Activated CD4-positive, alpha-beta T cell treated with anti-CD3 and anti-CD28 coated beads for 36 hours (primary cell): ENCODE measurements at regions not wholly inside any gene's neighbourhood (a gene's known extent, or its start where the extent isn't known, plus 50 kb on each side); places are given as distances from the start of the nearest gene placed in this dataset.

Source experiments
- ATAC-seq: fragments of 200-7000 bp; cut with Tn5 transposase; one replicate; pipeline ENCODE4 v1.10.0; 2021; ENCODE audit warnings: mild to moderate bottlenecking, moderate library complexity
- CTCF ChIA-PET: fragments of 350-600 bp; sonication (Branson Sonifier 250); formaldehyde crosslinking; loops from one replicate; lab custom pipeline; 2021; ENCODE audit warnings: antibody characterized with exemption; lab: Charles Lee
- POLR2A ChIA-PET: fragments of 350-600 bp; sonication (Branson Sonifier 250); formaldehyde crosslinking; loops from one replicate; lab custom pipeline; 2021; ENCODE audit warnings: antibody characterized with exemption, inconsistent platforms; lab: Charles Lee
- DNase-seq: peaks from one replicate; pipeline ENCODE4 v3.0.0-alpha.2; 2020
- H3K27ac Mint-ChIP-seq: one replicate; pipeline ENCODE4 v1.8.0; 2021; ENCODE audit warnings: mixed read lengths
- H3K27me3 Mint-ChIP-seq: one replicate; pipeline ENCODE4 v1.8.0; 2021; ENCODE audit warnings: mixed read lengths
- H3K36me3 Mint-ChIP-seq: one replicate; pipeline ENCODE4 v1.8.0; 2021; ENCODE audit warnings: low read depth, mixed read lengths
- H3K4me1 Mint-ChIP-seq: one replicate; pipeline ENCODE4 v1.8.0; 2021; ENCODE audit warnings: mixed read lengths
- H3K4me3 Mint-ChIP-seq: one replicate; pipeline ENCODE4 v1.8.0; 2021; ENCODE audit warnings: mild to moderate bottlenecking, moderate library complexity, mixed read lengths
- H3K9me3 Mint-ChIP-seq: one replicate; pipeline ENCODE4 v1.8.0; 2021; ENCODE audit warnings: low read depth, mixed read lengths
- intact Hi-C, 2 experiments: fragments of 100-400 bp; cut with DNase I in 1 of 2; cut with micrococcal nuclease in 1 of 2; formaldehyde crosslinking; loops; one replicate each; pipeline versions ENCODE4 v1.14.2 to v1.15.1; 2022 to 2024; cut with DNase I, micrococcal nuclease

- H3K27me3 Mint-ChIP-seq = peaks cover 5% of the 10 kb centered on the region
- no peaks in the 10 kb centered on the region for H3K9me3 Mint-ChIP-seq
- no peaks in the 10 kb centered on the region for H3K36me3 Mint-ChIP-seq
- no peak overlapping the region for H3K4me3 Mint-ChIP-seq
- intact Hi-C loops = no loop called here
- DNase-seq (no peak), ATAC-seq (no peak)
- H3K27ac Mint-ChIP-seq = no peak overlapping the region
- no peaks in the 10 kb centered on the region for H3K4me1 Mint-ChIP-seq
- POLR2A ChIA-PET = no interaction called here
- CTCF ChIA-PET = no interaction called here
These were observed 172.2 kb downstream of the C7orf25 start for GRCh38 chr7:42739638-42740037.

DNA sequence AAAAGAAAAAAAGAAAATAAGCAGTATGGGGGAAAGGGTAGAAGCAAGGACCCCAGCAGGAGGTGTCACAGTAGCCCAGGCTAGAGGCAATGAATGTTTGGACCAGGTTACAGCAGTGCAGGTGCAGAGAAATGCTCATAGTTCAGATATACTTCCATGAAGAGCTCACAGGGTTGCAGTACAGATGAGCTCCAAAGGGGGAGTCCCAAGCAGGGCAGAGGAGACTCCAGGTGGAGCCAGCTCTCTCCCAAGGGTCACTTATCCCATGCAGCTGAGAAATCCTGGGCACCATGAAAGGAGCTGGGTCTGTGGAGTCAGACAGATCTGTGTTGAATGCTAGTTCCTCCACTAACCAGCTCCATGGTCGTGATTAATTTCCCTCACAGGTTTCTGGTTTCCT lies 174.9 kb downstream of the C7orf25 start:
- Mint-ChIP-seq H3K4me1 (no peaks in the 10 kb centered on the region), H3K27ac (no peak overlapping the region), H3K36me3 (no peaks in the 10 kb centered on the region), H3K9me3 (no peaks in the 10 kb centered on the region), H3K27me3 (peaks cover 2% of the 10 kb centered on the region), H3K4me3 (no peak overlapping the region)
- intact Hi-C loops = no loop called here
- POLR2A ChIA-PET = no interaction called here
- CTCF ChIA-PET = no interaction called here
- ATAC-seq = no peak
- no peak for DNase-seq

- ChIA-PET POLR2A (no interaction called here), CTCF (no interaction called here)
- H3K27me3 Mint-ChIP-seq = peaks cover 2% of the 10 kb centered on the region
- no peak overlapping the region for H3K4me3 Mint-ChIP-seq
- ATAC-seq (no peak), DNase-seq (no peak)
- H3K27ac Mint-ChIP-seq = no peak overlapping the region
- H3K36me3 Mint-ChIP-seq = no peaks in the 10 kb centered on the region
- H3K4me1 Mint-ChIP-seq = no peaks in the 10 kb centered on the region
- intact Hi-C loops = no loop called here
- H3K9me3 Mint-ChIP-seq = no peaks in the 10 kb centered on the region
These were observed 176.8 kb downstream of the C7orf25 start for GRCh38 chr7:42735081-42735480.

GRCh38 chr7:42734568-42734967 lies 177.3 kb downstream of the C7orf25 start:
- no peak overlapping the region for H3K4me3 Mint-ChIP-seq
- CTCF ChIA-PET = no interaction called here
- H3K4me1 Mint-ChIP-seq = no peaks in the 10 kb centered on the region
- peaks cover 2% of the 10 kb centered on the region for H3K27me3 Mint-ChIP-seq
- POLR2A ChIA-PET = no interaction called here
- H3K27ac Mint-ChIP-seq = no peak overlapping the region
- no peaks in the 10 kb centered on the region for H3K9me3 Mint-ChIP-seq
- ATAC-seq = no peak
- no peaks in the 10 kb centered on the region for H3K36me3 Mint-ChIP-seq
- intact Hi-C loops = no loop called here
- no peak for DNase-seq

DNA sequence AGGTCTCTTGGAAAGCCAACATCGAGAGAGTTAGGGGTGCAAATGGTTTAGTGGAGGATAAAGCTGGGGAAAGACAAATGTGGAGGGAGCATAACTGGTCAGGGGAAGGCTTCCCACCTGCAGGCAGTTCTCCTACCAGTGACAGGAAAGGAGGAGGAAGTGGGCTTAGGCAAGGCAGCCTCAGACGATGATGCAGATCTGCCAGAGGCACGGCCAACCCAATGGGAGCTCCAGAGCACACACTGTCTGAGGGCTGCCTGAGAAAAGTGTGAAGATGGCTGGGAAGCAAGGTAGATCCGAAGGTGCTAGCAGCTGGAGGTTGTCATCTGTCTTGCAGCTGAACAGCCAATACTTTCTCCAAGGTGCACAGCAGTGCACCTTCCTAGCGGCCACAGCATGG lies 178.8 kb downstream of the C7orf25 start:
- Mint-ChIP-seq H3K9me3 (no peaks in the 10 kb centered on the region), H3K27ac (no peak overlapping the region), H3K4me1 (no peaks in the 10 kb centered on the region), H3K36me3 (no peaks in the 10 kb centered on the region), H3K27me3 (peaks cover 2% of the 10 kb centered on the region), H3K4me3 (no peak overlapping the region)
- no peak for DNase-seq
- intact Hi-C loops = no loop called here
- no peak for ATAC-seq
- ChIA-PET CTCF (interaction anchor here (1.9 kb wide), 1 partner anchor 13 kb away, joined by 6 read pairs; no protein-coding TSS in a partner anchor), POLR2A (no interaction called here)

GRCh38 chr7:42730586-42730985 lies 181.3 kb downstream of the C7orf25 start:
- intact Hi-C loops = no loop called here
- POLR2A ChIA-PET = no interaction called here
- Mint-ChIP-seq H3K36me3 (no peaks in the 10 kb centered on the region), H3K9me3 (no peaks in the 10 kb centered on the region), H3K27ac (no peak overlapping the region), H3K4me3 (no peak overlapping the region), H3K27me3 (peaks cover 2% of the 10 kb centered on the region), H3K4me1 (no peaks in the 10 kb centered on the region)
- CTCF ChIA-PET = interaction anchor here (1.3 kb wide), 1 partner anchor 14 kb away, joined by 3 read pairs; no protein-coding TSS in a partner anchor
- no peak for ATAC-seq
- DNase-seq = no peak

- H3K4me3 Mint-ChIP-seq = no peak overlapping the region
- no peaks in the 10 kb centered on the region for H3K9me3 Mint-ChIP-seq
- H3K27me3 Mint-ChIP-seq = no peaks in the 10 kb centered on the region
- no peak for ATAC-seq
- POLR2A ChIA-PET = interaction anchor here (0.6 kb wide), 1 partner anchor 707 kb away, joined by 4 read pairs; no protein-coding TSS in a partner anchor
- H3K4me1 Mint-ChIP-seq = no peaks in the 10 kb centered on the region
- H3K36me3 Mint-ChIP-seq = no peaks in the 10 kb centered on the region
- intact Hi-C loops = no loop called here
- CTCF ChIA-PET = interaction anchor here (0.7 to 1.3 kb wide), 3 partner anchors 13 to 520 kb away, joined by 3 to 4 read pairs (median 3); no protein-coding TSS in a partner anchor
- DNase-seq = no peak
- no peak overlapping the region for H3K27ac Mint-ChIP-seq
These were observed 182.7 kb downstream of the C7orf25 start for GRCh38 chr7:42729053-42729765.

GRCh38 chr7:42727451-42727850 lies 184.4 kb downstream of the C7orf25 start:
- no peaks in the 10 kb centered on the region for H3K4me1 Mint-ChIP-seq
- ChIA-PET POLR2A (no interaction called here), CTCF (no interaction called here)
- no peak overlapping the region for H3K27ac Mint-ChIP-seq
- H3K27me3 Mint-ChIP-seq = no peaks in the 10 kb centered on the region
- intact Hi-C loops = no loop called here
- DNase-seq (no peak), ATAC-seq (no peak)
- no peak overlapping the region for H3K4me3 Mint-ChIP-seq
- H3K36me3 Mint-ChIP-seq = no peaks in the 10 kb centered on the region
- no peaks in the 10 kb centered on the region for H3K9me3 Mint-ChIP-seq

DNA sequence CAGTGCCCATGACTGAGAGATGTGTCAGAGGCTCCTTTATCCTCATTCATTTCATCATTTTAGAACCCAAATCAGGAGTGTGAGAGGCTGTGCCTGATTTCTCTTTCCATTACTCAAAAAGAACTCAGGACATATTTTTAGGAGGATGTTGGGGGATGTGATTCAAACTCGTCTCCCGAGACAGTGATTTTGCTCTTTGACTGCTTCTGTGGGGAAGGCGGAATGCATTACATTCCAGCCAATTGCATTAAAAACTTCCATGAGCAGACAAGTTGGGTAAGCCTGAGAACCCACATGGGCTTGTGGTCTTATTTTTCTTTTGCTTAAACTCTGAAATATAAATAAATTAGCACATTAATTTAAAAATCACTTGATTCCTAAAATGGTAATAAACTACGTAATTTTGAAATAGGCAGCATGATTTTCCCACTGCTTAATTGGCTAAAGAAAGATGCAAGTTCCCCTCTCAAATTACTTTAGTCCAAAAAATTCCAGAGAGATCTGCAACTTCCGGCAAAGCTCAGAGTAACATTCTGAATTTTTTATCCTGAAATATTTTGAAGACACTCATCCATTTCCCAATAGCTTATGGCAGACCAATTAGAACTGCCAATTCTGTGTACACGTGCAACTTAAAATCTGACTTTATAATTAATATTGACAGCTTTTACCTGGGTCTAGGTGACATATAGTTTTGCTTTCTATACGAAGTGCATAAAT lies 185.6 kb downstream of the C7orf25 start:
- intact Hi-C loops = no loop called here
- Mint-ChIP-seq H3K27ac (no peak overlapping the region), H3K4me3 (no peak overlapping the region), H3K36me3 (no peaks in the 10 kb centered on the region), H3K9me3 (no peaks in the 10 kb centered on the region), H3K4me1 (no peaks in the 10 kb centered on the region), H3K27me3 (no peaks in the 10 kb centered on the region)
- ChIA-PET CTCF (no interaction called here), POLR2A (interaction anchor here (0.7 kb wide), 1 partner anchor 537 kb away, joined by 3 read pairs; no protein-coding TSS in a partner anchor)
- DNase-seq = no peak
- ATAC-seq = no peak

GRCh38 chr7:42722716-42723115 lies 189.2 kb downstream of the C7orf25 start:
- CTCF ChIA-PET = interaction anchor here (2.0 kb wide), 1 partner anchor 23 kb away, joined by 8 read pairs; no protein-coding TSS in a partner anchor
- Mint-ChIP-seq H3K27ac (no peak overlapping the region), H3K4me1 (no peaks in the 10 kb centered on the region), H3K27me3 (no peaks in the 10 kb centered on the region), H3K36me3 (no peaks in the 10 kb centered on the region), H3K9me3 (peaks cover under 1% of the 10 kb centered on the region), H3K4me3 (no peak overlapping the region)
- POLR2A ChIA-PET = no interaction called here
- intact Hi-C loops = no loop called here
- DNase-seq (no peak), ATAC-seq (no peak)

- no peak for ATAC-seq
- ChIA-PET CTCF (interaction anchor here (2.0 kb wide), 1 partner anchor 23 kb away, joined by 8 read pairs; no protein-coding TSS in a partner anchor), POLR2A (no interaction called here)
- intact Hi-C loops = no loop called here
- no peak for DNase-seq
- Mint-ChIP-seq H3K27ac (no peak overlapping the region), H3K36me3 (no peaks in the 10 kb centered on the region), H3K27me3 (peaks cover 2% of the 10 kb centered on the region), H3K9me3 (peaks cover 2% of the 10 kb centered on the region), H3K4me1 (no peaks in the 10 kb centered on the region), H3K4me3 (no peak overlapping the region)
These were observed 189.7 kb downstream of the C7orf25 start for GRCh38 chr7:42722198-42722597.
